NCI-H345 (cell line): ENCODE measurements at regions not wholly inside any gene's neighbourhood (a gene's known extent, or its start where the extent isn't known, plus 50 kb on each side); places are given as distances from the start of the nearest gene placed in this dataset.

Experiments used
- DNase-seq: peaks from one replicate; lab custom pipeline; 2025; lab: John Stamatoyannopoulos, UW

- no peak for DNase-seq
These were observed 236.5 kb downstream of the FOXO1 start for GRCh38 chr13:40429706-40430545.

- no peak for DNase-seq
These were observed 234.1 kb downstream of the FOXO1 start for GRCh38 chr13:40432018-40432978.

GRCh38 chr13:40433001-40433400, 233.4 kb downstream of the FOXO1 start:
- DNase-seq: no peak

GRCh38 chr13:40433577-40433976, 232.9 kb downstream of the FOXO1 start:
- no peak for DNase-seq

GRCh38 chr13:40434516-40435397, 231.7 kb downstream of the FOXO1 start:
- DNase-seq: no peak

- DNase-seq: no peak
These were observed 228.3 kb downstream of the FOXO1 start for GRCh38 chr13:40438022-40438680.

- DNase-seq: no peak
These were observed 227.2 kb downstream of the FOXO1 start for GRCh38 chr13:40438999-40439797.

GRCh38 chr13:40439928-40440327, 226.5 kb downstream of the FOXO1 start:
- no peak for DNase-seq

- DNase-seq: no peak
These were observed 225.2 kb downstream of the FOXO1 start for GRCh38 chr13:40440990-40441820.

- DNase-seq: no peak
These were observed 224.2 kb downstream of the FOXO1 start for GRCh38 chr13:40442231-40442630.

GRCh38 chr13:40442826-40443225, 223.6 kb downstream of the FOXO1 start:
- DNase-seq: no peak

- no peak for DNase-seq
These were observed 222.2 kb downstream of the FOXO1 start for GRCh38 chr13:40444241-40444640.

- peak; percentile 63 for DNase-seq
These were observed 220.9 kb downstream of the FOXO1 start for GRCh38 chr13:40445557-40445990.

GRCh38 chr13:40446365-40446764, 220.1 kb downstream of the FOXO1 start:
- DNase-seq: peak; percentile 3

GRCh38 chr13:40447857-40448256, 218.6 kb downstream of the FOXO1 start:
- no peak for DNase-seq

GRCh38 chr13:40452038-40452666, 214.3 kb downstream of the FOXO1 start:
- no peak for DNase-seq

GRCh38 chr13:40452741-40453334, 213.6 kb downstream of the FOXO1 start:
- no peak for DNase-seq

- DNase-seq: no peak
These were observed 213.0 kb downstream of the FOXO1 start for GRCh38 chr13:40453351-40454021.
